ENCODE measurements at regions not wholly inside any gene's neighbourhood (a gene's known extent, or its start where the extent isn't known, plus 50 kb on each side); places are given as distances from the start of the nearest gene placed in this dataset.
"Not testable (repeated sequence)": the region's sequence is repeated elsewhere in the genome, so short reads cannot be mapped to it uniquely, and the experiment has no call there.

DNA sequence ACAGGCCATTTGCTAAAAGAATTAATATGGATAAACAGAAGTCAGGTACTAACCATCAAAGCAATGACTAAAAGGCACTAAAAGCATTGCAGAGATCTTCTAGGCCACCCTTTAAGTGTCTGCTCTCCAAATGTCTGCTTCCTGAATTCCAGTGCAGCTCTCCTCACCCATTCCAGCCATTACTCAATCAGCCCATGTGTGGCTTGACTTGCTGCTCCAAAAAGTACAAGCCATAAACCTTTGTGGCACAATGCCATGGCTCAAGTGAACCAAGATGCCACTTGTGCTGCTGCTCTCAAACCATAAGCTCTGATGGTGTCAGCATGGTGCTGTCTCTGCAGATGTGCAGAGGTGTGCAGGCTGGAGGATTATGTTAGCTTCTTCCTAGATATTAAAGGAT is 290.2 kb upstream of the POU5F2 start:
- no peak for DNase-seq (ENCODE audit: extremely low read depth in 1 of 11, low read depth in 9 of 11, low spot score in 4 of 11)

- no peak for DNase-seq (ENCODE audit: extremely low read depth in 1 of 11, low read depth in 9 of 11, low spot score in 4 of 11)
These were observed 286.6 kb upstream of the POU5F2 start for GRCh38 chr5:94028001-94028400.

DNA sequence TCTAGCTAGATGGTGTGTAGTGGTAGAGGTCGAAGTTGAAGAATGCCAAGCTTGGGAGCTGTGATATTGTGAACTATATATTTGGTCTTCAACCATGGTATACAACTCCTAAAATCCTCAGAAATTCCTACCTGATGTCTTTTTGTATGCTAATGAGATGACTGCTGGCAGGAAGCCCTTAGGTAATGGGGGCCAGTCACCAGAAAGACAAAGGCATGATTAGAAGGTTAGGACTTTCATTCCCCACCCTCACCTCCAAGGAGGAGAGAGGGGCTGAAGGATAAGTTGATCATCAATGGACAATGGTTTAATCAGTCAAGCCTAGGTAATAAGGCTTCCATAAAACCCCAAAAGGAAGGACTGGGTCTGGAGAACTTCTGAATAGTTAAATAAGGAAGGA is 285.7 kb upstream of the POU5F2 start:
- no peak for DNase-seq (ENCODE audit: extremely low read depth in 1 of 11, low read depth in 9 of 11, low spot score in 4 of 11)

GRCh38 chr5:94025788-94026473 is 284.5 kb upstream of the POU5F2 start:
- DNase-seq (ENCODE audit: extremely low read depth in 1 of 11, low read depth in 9 of 11, low spot score in 4 of 11), result no peak

- no peak for DNase-seq (ENCODE audit: extremely low read depth in 1 of 11, low read depth in 9 of 11, low spot score in 4 of 11)
These were observed 283.2 kb upstream of the POU5F2 start for GRCh38 chr5:94024620-94025019.

GRCh38 chr5:94024101-94024500 is 282.7 kb upstream of the POU5F2 start:
- no peak for DNase-seq (ENCODE audit: extremely low read depth in 1 of 11, low read depth in 9 of 11, low spot score in 4 of 11)

DNA sequence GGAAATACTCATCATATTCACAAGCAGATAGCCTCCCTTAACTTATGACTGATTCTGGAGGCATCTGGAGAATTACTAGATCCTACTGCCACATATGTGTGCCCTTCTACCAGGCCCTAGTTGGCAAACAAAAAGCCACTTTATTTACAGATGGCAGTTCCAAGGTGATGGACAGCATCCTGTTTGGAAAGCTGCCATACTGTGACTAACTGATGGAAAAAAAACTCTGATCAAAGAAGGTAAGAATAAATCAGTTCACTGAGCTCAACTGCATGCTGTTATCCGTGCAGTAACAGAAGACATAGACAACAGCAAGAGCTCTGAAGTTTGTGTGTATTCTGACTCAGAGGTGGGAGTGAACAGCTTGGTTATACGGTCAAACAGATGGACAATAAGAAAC is 279.8 kb upstream of the POU5F2 start:
- peak in 1 of 11 donors; percentile 5 for DNase-seq (ENCODE audit: extremely low read depth in 1 of 11, low read depth in 9 of 11, low spot score in 4 of 11)

- no peak for DNase-seq (ENCODE audit: extremely low read depth in 1 of 11, low read depth in 9 of 11, low spot score in 4 of 11)
These were observed 276.2 kb upstream of the POU5F2 start for GRCh38 chr5:94017579-94017978.

GRCh38 chr5:94010814-94011213 is 269.4 kb upstream of the POU5F2 start:
- no peak for DNase-seq (ENCODE audit: extremely low read depth in 1 of 11, low read depth in 9 of 11, low spot score in 4 of 11)

- no peak for DNase-seq (ENCODE audit: extremely low read depth in 1 of 11, low read depth in 9 of 11, low spot score in 4 of 11)
These were observed 267.8 kb upstream of the POU5F2 start for GRCh38 chr5:94009161-94009560.

GRCh38 chr5:93998951-93999455 is 257.6 kb upstream of the POU5F2 start:
- no peak for DNase-seq (ENCODE audit: extremely low read depth in 1 of 11, low read depth in 9 of 11, low spot score in 4 of 11)

DNA sequence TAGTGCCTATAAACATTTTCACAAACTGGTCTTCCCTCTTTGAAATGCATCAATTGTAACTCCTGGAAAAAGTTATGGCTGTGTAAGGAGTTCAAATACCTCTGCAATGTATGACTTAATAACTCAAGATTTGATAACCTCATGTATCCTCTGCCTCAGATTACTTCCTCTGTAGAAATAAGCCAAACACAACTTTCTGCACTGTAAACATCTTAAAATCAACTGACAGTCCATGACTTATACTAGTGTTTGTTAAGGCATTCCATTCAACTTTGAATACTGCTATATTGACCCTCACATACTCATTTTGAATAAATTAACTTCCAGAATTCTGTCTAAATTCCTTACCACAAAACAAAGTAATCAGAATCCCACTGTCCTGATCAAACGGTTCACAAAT is 256.2 kb upstream of the POU5F2 start:
- no peak for DNase-seq (ENCODE audit: extremely low read depth in 1 of 11, low read depth in 9 of 11, low spot score in 4 of 11)

- no peak for DNase-seq (ENCODE audit: extremely low read depth in 1 of 11, low read depth in 9 of 11, low spot score in 4 of 11)
These were observed 253.8 kb upstream of the POU5F2 start for GRCh38 chr5:93995126-93995621.

DNA sequence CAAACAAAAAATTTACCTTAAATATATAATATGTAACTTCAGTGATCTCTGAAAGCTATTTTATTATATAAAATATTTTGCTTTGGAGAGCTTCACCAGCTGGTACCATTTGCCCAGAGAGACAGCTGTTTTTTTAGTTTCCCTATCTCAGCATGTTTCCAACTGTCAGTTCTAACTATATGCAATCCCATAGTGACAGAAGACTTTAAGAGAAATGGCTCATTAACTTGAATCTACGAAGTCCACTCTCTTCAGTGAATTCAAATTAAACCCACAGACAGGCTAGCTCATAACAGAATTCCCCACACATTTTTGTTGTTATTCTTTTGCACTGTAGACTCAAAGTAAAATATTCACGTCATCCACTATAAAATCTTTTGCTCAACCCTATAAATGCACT is 251.8 kb upstream of the POU5F2 start:
- DNase-seq (ENCODE audit: extremely low read depth in 1 of 11, low read depth in 9 of 11, low spot score in 4 of 11), result no peak

DNA sequence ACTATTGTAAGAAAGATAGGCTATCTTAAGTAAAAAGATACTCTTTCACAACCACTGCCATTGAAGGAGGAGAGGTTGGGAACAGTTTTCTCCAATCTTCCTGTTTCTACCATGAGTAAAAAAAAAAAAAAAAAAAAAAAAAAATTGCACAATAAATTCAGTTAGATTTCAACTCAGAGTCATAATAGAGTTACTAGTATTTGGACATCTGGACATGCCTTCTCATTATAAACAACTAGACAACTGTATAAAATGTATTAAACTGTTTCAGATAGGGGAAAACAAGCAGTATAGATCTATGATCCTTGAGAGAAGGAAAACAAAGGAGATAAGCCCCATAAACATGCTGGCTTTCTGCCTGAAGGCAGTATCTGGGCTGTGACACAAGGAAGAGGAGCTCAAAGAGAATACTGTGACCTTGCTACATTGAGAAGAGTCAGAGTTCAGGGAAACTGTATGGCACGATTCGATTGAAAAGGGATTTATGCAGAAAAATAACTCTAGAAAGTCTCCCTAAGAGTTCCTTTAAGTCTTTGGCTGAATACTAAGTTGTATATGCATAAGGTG is 249.2 kb upstream of the POU5F2 start:
- DNase-seq (ENCODE audit: extremely low read depth in 1 of 11, low read depth in 9 of 11, low spot score in 4 of 11), result no peak

DNA sequence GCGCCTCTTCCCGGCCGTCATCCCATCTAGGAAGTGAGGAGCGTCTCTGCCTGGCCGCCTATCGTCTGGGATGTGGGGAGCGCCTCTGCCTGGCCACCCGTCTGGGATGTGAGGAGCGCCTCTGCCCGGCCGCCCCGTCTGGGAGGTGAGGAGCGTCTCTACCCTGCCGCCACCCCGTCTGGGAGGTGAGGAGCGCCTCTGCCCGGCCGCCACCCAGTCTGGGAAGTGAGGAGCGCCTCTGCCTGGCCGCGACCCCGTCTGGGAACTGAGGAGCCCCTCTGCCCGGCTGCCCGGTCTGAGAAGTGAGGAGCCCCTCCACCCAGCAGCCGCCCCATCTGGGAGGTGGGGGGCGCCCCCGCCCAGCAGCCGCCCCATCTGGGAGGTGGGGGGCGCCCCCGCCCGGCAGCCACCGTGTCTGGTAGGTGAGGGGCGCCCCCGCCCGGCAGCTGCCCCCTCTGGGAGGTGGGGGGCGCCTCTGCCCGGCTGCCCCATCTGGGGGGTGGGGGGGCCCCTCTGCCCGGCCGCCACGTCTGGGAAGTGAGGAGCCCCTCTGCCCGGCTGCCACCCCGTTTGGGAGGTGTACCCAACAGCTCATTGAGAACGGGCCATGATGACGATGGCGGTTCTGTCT is 244.7 kb upstream of the POU5F2 start:
- not testable (repeated sequence) for DNase-seq (ENCODE audit: extremely low read depth in 1 of 11, low read depth in 9 of 11, low spot score in 4 of 11)

GRCh38 chr5:93978222-93978621 is 236.8 kb upstream of the POU5F2 start:
- DNase-seq (ENCODE audit: extremely low read depth in 1 of 11, low read depth in 9 of 11, low spot score in 4 of 11), result no peak

DNA sequence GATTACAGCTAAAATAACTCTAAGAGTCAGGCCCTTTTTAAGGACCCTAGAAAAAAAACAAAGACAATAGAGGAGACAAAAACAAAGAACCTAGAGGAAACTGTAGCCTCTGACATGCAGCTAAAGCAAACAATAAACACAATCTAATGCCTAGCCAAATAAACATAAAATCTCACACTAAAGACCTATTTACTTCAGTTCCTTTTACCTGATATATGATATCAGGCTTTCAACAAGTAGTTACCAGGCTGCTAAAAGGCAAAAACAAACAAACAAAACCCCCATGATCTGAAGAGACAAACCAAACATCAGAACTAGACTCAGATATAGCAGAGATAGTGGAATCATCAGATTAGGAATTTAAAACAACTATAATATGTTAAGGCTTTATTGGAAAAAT is 226.5 kb upstream of the POU5F2 start:
- no peak for DNase-seq (ENCODE audit: extremely low read depth in 1 of 11, low read depth in 9 of 11, low spot score in 4 of 11)

- no peak for DNase-seq (ENCODE audit: extremely low read depth in 1 of 11, low read depth in 9 of 11, low spot score in 4 of 11)
These were observed 223.0 kb upstream of the POU5F2 start for GRCh38 chr5:93964421-93964820.

DNA sequence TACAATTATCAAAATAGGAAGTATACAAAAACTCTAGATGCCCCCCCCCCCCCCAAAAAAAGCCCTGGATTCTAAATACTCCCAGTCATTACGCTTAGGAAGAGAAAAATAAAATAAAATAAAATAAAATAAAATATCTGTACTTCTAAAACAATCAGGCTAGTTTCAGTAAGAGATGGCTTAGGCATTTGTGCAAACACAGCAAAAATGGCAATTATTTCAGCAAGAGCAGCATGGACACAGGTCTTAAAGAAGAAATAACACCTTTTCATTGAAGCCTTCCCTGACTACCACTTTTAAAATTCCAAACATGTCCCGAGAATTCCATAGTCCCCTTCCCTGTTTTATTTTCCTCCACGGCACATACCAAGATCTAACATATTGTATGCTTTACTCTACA is 218.6 kb upstream of the POU5F2 start:
- DNase-seq (ENCODE audit: extremely low read depth in 1 of 11, low read depth in 9 of 11, low spot score in 4 of 11), result no peak

Measured in renal cortex interstitium (tissue), 11 donors.